Mucosa of rectum (tissue), 2 donors: ENCODE measurements at regions not wholly inside any gene's neighbourhood (a gene's known extent, or its start where the extent isn't known, plus 50 kb on each side); places are given as distances from the start of the nearest gene placed in this dataset.

Experiments used
- H3K27ac ChIP-seq, 2 donors: one replicate each; pipeline ENCODE4 v1.7.0; 2013; ENCODE audit warnings: inconsistent platforms in 2 of 2, low read depth in 2 of 2, low read length in 2 of 2
- H3K27me3 ChIP-seq, 2 donors: one replicate each; pipeline ENCODE4 v1.7.0; 2013; ENCODE audit warnings: low read length in 2 of 2; ENCODE audit not compliant: control insufficient read depth in 2 of 2, insufficient read depth in 2 of 2
- H3K36me3 ChIP-seq, 2 donors: one replicate each; pipeline ENCODE4 v1.7.0; 2013; ENCODE audit warnings: low read length in 2 of 2; ENCODE audit not compliant: control insufficient read depth in 2 of 2, insufficient read depth in 2 of 2
- H3K4me1 ChIP-seq, 2 donors: one replicate each; pipeline ENCODE4 v1.7.0; 2013; ENCODE audit warnings: low read length in 2 of 2, mild to moderate bottlenecking in 1 of 2; ENCODE audit not compliant: control insufficient read depth in 2 of 2, insufficient read depth in 2 of 2
- H3K4me3 ChIP-seq, 2 donors: one replicate each; pipeline ENCODE4 v1.7.0; 2013; ENCODE audit warnings: low read length in 2 of 2
- H3K9ac ChIP-seq, 2 donors: one replicate each; pipeline ENCODE4 v1.7.0; 2013; ENCODE audit warnings: low read length in 2 of 2, low read depth in 1 of 2, mild to moderate bottlenecking in 1 of 2
- H3K9me3 ChIP-seq, 2 donors: one replicate each; pipeline ENCODE4 v1.7.0; 2013; ENCODE audit warnings: low read length in 2 of 2; ENCODE audit not compliant: control insufficient read depth in 2 of 2
- donor health status: healthy.
- donor health status: Normal muscosa, but diverticular disease.

DNA sequence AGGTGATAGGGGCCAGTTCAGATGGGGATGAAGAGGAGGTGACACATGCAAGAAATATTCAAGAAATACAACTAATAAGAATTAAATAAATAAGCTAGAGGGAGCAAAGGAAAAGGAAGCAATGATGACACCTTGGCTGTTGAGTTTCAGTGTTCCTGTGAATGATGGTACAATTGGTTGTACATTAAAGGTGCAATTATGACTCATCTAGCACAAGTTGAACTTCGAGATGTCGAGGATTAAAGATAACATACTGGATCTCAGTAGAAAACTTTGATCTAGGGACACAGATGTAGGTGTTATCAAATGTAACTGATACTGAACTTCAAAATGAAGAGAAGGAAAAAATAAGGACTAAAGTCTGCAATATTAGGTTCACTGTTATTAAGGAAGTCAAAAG is 760.6 kb upstream of the CHAC2 start:
- Histone ChIP-seq H3K27ac (no peak overlapping the region), H3K36me3 (no peaks in the 10 kb centered on the region), H3K9me3 (no peaks in the 10 kb centered on the region), H3K27me3 (no peaks in the 10 kb centered on the region), H3K4me3 (no peak overlapping the region), H3K9ac (no peak overlapping the region), H3K4me1 (no peaks in the 10 kb centered on the region)

DNA sequence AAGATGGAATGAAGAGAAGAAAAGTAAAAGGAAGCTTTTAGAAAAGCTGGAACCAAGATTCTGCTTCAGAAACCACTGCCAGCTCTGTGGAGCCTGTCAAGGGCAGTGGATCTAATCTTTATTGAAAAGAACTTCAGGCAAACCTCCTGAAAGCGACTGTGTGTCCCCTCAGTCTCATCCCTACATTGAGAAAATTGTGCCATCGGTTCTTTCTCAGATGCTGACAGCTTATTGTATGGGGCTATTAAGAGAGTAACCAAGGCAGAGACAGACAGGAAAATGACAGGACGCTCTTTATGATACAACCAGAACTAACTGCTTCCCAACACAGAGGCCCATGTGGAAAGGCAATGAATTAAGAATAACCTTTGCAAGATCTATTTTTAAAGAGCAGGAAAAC is 763.2 kb upstream of the CHAC2 start:
- Histone ChIP-seq H3K4me3 (no peak overlapping the region), H3K27ac (no peak overlapping the region), H3K4me1 (no peaks in the 10 kb centered on the region), H3K27me3 (no peaks in the 10 kb centered on the region), H3K36me3 (no peaks in the 10 kb centered on the region), H3K9ac (no peak overlapping the region), H3K9me3 (no peaks in the 10 kb centered on the region)

DNA sequence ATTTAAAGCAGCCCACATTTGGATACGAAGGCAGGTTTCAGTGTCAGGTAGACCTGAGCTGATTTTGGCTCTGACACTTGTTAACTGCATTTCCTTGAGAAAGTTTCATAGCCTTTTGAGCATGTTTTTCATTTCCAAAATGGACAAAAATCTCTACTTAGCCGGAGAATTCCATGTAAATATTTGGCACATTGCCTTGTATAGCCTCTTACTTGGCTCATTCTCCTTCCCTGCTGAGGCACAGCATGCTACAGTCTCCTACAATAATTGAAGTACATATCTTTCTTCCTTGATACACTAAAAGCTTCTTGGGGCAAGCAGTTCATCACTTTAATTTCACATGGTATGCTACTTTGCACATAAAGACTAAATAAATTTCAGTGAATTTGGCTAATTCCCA is 772.2 kb upstream of the CHAC2 start:
- Histone ChIP-seq H3K4me1 (no peaks in the 10 kb centered on the region), H3K9me3 (no peaks in the 10 kb centered on the region), H3K4me3 (no peak overlapping the region), H3K27me3 (no peaks in the 10 kb centered on the region), H3K9ac (no peak overlapping the region), H3K36me3 (no peaks in the 10 kb centered on the region), H3K27ac (no peak overlapping the region)

DNA sequence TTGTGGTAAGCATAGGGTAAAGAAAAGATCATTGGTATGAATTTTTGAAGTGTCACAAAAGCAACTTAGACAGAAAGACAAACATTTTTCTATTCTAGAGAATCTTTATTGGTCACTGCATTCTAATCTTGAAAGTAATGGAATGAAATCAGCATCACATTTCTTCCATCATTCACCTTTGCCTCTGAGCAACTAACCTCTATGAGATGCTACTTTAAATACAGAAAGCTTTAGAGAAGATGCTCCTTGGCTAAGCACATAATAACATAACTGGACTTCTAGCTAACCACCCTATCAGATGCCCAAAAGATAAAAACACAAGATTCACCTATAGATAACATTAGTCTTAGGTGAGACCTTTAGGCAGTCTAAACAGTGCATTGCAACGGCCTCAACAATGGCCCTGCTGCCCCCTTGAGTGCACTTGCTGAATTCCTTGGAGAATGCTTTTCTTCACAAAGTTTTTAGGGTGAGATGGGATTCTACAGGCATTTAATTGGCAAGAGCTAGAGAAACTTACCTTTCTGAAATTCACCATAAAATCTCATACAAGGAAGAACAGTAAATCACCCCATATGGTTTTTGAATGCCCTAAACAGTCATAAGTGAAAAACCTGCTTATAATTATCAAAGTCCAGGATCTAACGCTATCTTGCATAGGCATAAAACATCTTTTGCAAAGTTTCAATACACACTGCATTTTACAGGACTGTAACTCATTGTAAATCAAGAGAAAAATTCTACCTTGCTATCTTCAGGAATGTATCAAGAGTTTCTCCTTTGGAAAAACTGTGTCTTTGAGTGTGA is 791.3 kb upstream of the CHAC2 start:
- no peaks in the 10 kb centered on the region for H3K4me1 ChIP-seq
- no peak overlapping the region for H3K4me3 ChIP-seq
- no peaks in the 10 kb centered on the region for H3K27me3 ChIP-seq
- no peaks in the 10 kb centered on the region for H3K36me3 ChIP-seq
- no peaks in the 10 kb centered on the region for H3K9me3 ChIP-seq
- H3K27ac ChIP-seq, result no peak overlapping the region
- H3K9ac ChIP-seq, result no peak overlapping the region

- H3K4me1 ChIP-seq, result no peaks in the 10 kb centered on the region
- H3K9me3 ChIP-seq, result no peaks in the 10 kb centered on the region
- H3K27ac ChIP-seq, result no peak overlapping the region
- H3K36me3 ChIP-seq, result no peaks in the 10 kb centered on the region
- no peaks in the 10 kb centered on the region for H3K27me3 ChIP-seq
- H3K9ac ChIP-seq, result no peak overlapping the region
- H3K4me3 ChIP-seq, result no peak overlapping the region
Measured at GRCh38 chr2:52974127-52974526, 793.5 kb upstream of the CHAC2 start.

DNA sequence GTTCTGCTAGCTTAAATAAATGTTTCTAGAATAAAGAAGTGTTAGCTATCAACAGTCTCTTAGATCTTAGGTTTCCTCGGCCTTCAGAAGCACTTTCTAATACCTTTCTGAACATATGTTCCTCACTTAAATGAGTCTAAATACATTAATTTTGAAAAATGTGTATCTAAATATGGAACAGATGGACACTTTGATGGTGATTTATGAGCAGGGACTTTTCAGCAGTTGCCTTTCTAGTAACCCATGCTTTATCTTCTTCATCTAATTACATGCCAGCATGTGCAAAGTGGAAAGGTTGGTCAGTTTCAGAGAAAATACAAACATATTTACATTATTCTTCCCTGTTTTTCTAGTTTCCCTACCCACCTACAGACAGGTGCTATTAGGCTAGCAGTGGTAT is 797.0 kb upstream of the CHAC2 start:
- Histone ChIP-seq H3K27me3 (no peaks in the 10 kb centered on the region), H3K36me3 (no peaks in the 10 kb centered on the region)

DNA sequence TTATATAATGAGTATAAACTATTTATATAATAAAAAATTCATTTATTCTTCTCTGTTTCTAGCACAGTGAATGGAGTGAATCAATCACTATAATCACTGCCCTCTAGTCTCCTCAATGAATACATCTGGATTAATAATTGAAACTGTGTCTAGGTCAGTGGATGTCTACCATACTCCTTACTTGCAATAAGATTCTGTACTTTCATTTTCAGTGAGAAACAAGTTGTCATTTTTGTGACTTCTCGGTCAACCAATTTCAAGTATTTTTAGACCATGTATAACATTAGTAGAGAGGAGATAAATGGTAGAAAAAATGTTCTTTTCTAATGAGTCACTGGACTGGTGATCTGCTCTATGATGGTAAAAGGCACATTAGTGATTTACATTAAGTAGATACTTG is 799.6 kb upstream of the CHAC2 start:
- Histone ChIP-seq H3K36me3 (no peaks in the 10 kb centered on the region), H3K27me3 (no peaks in the 10 kb centered on the region), H3K4me1 (no peaks in the 10 kb centered on the region), H3K27ac (no peak overlapping the region), H3K4me3 (no peak overlapping the region), H3K9ac (no peak overlapping the region), H3K9me3 (no peaks in the 10 kb centered on the region)

More for the DNA sequence above, 797.0 kb upstream of the CHAC2 start:
- Histone ChIP-seq H3K9ac (no peak overlapping the region), H3K4me1 (no peaks in the 10 kb centered on the region), H3K9me3 (no peaks in the 10 kb centered on the region), H3K4me3 (no peak overlapping the region), H3K27ac (no peak overlapping the region)

DNA sequence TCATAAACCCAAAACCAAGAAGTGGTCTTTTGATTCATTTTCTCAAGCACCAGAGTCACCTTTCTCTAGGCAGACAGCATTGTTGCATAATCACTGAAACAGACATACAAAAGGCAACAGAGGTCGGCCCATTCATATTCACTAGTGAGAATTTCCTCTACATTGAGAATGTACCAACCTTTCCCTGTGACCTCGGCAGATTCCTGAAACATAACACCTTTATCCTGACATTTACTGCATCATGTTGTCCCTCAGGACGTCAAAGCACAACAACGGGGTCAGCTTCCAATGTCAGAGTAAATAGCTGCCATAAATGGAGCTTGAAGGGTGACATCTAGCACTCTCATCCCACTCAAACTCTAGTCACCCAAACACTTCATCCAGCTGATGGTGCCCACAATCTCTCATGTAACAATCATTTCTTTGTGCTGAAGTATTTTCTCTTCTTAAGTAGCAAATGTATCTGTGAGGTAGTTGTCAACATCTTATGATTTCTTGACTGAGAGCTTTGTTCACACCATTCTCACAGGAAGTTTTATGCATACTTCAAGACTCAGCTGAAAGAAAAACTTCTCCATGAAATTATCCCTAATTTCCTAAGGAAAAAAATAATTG is 802.6 kb upstream of the CHAC2 start:
- Histone ChIP-seq H3K4me3 (no peak overlapping the region), H3K4me1 (no peaks in the 10 kb centered on the region), H3K36me3 (no peaks in the 10 kb centered on the region), H3K27me3 (no peaks in the 10 kb centered on the region), H3K9ac (no peak overlapping the region), H3K9me3 (no peaks in the 10 kb centered on the region), H3K27ac (no peak overlapping the region)

DNA sequence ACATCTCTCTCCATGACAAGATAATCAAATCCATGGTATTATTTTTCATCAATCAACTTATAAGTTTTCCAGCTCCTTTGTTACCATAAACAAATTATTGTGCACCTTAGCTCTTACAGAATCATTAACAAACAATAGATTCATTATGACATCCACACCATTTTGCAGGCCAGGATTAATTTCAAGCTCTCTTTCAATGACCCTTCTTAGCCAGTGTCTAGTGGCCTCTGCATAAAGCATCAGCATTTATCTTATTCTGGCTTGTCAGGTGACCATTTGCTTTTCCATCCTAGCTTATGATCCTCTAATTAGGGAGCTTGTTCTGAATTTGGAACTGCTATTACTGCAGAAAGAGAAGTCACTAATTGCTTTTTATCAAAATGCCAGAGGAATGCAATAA is 806.2 kb upstream of the CHAC2 start:
- no peaks in the 10 kb centered on the region for H3K36me3 ChIP-seq
- H3K4me3 ChIP-seq, result no peak overlapping the region

DNA sequence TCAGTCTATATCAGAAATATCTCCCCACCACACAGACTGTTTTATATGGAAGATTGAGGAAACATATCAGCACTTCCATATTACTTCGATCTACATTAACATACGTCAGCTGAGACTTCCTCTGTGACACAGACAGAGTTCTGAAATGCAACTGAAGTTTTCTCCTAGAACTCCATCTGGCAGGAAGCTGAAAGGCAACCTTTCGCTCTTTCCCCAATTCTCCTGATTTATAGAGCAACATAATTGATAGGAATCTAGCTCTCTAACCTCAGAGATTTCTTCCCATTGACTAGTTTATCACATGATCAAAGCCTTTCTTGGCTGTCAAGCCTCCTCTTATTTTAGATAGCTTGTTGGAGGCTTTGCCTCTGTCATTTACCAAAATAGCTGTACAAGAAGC is 806.7 kb upstream of the CHAC2 start:
- Histone ChIP-seq H3K36me3 (no peaks in the 10 kb centered on the region), H3K27ac (no peak overlapping the region), H3K9me3 (no peaks in the 10 kb centered on the region), H3K4me3 (no peak overlapping the region), H3K4me1 (no peaks in the 10 kb centered on the region), H3K27me3 (no peaks in the 10 kb centered on the region), H3K9ac (no peak overlapping the region)

More for the DNA sequence above, 806.2 kb upstream of the CHAC2 start:
- Histone ChIP-seq H3K27ac (no peak overlapping the region), H3K4me1 (no peaks in the 10 kb centered on the region), H3K27me3 (no peaks in the 10 kb centered on the region), H3K9ac (no peak overlapping the region), H3K9me3 (no peaks in the 10 kb centered on the region)
